Stimulated activated CD8-positive, alpha-beta memory T cell treated with anti-CD3 and anti-CD28 coated beads, Interleukin-15, amount 100 ng/mL, for 48 hours (primary cell): ENCODE measurements at regions not wholly inside any gene's neighbourhood (a gene's known extent, or its start where the extent isn't known, plus 50 kb on each side); places are given as distances from the start of the nearest gene placed in this dataset.

Experiments used
- DNase-seq, 2 donors: peaks; one replicate each; pipeline ENCODE4 v3.0.0-alpha.2; 2020; ENCODE audit warnings: low read depth in 2 of 2

DNA sequence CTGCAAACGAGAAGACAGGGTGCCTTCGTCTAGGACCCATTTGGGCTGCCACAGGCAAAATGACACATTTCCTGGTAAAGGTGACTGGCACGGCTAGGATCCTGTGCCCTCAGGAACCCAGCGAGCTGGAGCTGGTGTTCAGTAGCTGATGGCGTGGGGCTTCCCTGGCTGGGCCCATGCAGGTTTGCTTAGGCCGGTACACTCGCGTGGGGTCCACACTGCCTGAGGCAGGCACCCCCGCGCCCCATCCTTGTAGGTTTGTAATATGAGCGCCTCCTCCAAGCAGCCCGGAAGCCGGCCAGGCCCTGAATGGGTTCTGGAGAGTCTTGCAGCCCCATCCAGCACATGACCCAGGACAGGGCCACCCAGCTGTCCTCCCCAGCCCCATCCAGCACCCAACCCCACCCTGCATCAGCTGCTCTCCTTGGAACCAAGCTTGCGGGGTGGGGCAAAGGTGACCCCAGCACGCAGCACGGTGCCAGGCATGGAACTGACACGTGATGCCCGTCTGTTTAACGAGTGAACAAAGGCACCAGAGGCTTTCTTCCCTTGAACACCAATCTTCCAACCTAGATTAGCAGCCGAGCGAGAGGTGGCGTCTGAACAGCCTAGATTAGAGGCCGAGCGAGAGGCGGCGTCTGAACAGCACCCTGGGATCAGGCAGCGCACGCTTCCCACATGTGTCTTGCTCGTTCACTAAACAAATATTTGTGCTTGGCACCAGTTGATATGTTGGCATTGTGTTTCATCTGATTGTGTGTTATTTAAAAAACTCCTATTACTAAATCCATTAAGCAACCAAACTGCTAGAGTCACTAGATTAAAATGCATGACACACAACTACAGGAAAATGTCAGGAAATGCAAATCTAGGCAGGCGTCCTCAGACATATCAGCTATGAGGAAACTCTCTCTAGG, 112.1 kb downstream of the DLL1 start:
- no peak for DNase-seq

DNA sequence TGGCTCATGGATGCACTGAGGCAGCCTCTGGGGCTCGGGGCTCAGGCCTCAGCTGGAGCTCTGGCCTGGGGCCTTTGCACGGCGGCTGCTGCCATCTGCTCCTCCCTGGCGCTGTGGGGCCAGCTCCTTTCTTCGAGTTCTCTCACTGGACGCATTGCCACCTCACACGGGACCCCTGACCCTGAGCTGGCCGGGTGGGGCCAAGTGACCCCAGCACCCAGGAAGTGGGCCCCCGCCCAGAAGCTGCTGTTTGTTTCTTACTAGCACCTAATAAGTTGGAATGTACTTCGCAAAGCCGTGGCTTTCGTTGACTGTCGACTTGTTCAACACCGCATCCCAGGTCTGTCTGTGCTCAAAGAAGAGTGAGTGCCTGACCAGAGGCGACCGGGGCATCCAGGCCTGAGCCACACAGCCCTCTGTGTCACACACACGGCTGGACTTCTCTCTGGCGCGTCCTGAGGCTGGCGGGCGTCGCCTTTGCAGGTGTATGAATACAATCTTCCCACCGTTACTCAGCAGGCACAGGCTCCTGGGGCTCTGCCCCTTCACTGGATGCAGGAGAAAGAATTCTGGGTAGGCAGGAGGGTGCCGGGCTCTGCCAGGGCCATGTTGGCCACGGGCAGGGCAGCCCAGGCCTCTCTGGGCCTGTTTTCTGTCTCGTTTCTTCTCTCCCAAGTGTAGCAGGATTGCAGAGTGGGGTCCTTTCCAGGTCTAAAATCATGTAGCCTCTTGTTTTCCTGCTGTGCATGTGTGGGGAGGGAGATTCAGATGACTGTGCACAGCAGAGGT, 112.9 kb downstream of the DLL1 start:
- DNase-seq, result no peak

DNA sequence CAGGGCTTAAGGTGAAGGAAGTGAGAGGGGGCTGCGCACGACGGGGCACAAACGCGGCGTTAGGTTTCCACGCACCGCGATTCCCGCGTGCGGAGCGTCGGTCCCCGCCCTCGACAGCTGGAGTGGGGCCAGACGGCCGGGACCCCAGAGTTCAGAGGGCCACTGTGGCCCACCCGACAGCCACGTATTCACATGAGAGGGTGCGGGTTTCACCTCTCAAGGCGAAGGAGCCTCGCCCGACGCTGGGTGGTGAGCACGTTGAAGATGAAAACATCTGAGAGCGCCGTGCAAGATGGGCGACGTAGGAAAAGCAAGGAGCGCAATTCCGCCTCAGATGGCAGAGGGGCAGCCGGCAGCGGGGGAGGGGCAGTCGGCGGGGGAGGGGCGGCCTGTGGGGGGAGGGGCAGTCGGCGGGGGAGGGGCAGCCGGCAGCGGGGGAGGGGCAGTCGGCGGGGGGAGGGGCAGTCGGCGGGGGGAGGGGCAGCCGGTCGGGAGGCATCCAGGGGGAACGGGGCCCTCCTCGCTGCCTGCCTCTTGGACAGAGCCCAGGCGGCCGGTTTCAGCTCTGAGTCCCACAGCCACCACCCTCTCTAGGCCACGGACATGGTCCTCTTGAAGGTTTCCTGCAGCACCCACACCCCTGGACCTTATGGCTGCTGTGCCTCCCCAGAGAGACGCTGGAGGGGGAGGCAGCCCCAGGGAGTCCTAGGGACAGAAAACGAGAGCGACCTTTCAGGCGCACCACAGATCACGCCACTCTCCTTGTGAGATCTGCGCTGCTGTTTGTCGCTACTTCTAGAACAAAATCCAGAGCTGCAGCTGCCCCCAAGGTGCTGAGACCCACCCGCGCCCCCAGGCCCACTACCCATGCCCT, 113.7 kb downstream of the DLL1 start:
- no peak for DNase-seq

DNA sequence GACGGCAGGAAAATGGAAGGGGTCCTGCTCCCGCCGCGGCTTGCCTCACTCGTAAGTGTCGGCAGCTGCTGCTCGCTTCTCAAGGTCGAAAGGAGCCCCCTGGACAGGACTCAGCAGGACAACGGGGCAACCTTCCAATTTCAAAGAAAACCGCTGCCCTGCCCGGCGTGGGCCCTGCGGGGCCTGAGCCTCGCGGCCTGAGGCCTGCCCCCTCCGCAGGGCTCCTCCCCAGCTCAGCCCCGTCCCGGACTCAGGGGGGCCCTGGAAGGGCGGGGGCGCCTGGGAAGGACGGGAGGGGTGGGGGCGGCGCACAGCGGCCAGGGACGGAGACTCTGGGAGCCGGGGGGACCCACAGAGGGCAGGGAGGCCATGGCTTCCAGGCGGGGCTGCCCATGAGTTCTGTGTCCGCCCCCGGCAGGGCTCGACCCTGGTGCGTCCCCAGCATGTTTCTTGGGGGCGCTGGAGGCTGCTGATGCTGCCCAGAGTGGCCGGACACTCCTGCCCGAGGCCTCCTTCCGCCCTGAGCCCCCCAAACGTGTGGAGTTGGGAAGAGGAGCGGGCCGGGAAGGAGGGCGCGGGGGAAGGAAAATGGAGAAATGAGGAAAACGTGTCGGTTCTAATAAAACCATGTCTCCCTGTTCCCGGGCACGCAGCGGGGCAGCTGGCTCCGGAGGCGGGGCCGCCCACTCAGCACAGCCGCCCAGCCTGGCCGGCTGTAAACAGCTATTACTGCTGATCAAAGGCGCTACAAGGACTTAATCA, 114.6 kb downstream of the DLL1 start:
- no peak for DNase-seq

DNA sequence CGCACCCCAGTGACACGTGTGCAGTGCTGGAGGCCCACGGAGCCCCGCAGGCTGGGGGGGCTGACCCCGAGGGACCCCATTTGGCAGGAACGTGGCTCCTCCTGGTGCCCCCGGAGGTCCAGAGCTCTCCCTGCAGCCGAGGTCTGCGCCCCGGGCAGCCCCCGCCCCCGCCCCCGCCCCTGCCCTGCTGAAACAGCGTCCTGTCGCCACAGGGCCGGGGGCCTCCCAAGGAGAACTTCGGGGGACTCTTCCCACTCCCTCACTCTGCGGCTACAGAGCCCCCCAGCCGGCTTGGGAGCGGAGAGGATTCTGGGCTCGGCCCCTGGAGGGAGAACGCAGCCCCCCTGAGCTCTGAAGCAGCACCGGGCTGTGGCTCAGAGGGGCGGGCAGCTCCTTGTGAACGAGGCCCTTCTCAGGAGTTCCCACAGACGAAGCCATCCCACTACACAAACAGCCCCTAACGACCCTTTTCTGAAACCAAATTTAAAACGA, 115.2 kb downstream of the DLL1 start:
- DNase-seq, result no peak

DNA sequence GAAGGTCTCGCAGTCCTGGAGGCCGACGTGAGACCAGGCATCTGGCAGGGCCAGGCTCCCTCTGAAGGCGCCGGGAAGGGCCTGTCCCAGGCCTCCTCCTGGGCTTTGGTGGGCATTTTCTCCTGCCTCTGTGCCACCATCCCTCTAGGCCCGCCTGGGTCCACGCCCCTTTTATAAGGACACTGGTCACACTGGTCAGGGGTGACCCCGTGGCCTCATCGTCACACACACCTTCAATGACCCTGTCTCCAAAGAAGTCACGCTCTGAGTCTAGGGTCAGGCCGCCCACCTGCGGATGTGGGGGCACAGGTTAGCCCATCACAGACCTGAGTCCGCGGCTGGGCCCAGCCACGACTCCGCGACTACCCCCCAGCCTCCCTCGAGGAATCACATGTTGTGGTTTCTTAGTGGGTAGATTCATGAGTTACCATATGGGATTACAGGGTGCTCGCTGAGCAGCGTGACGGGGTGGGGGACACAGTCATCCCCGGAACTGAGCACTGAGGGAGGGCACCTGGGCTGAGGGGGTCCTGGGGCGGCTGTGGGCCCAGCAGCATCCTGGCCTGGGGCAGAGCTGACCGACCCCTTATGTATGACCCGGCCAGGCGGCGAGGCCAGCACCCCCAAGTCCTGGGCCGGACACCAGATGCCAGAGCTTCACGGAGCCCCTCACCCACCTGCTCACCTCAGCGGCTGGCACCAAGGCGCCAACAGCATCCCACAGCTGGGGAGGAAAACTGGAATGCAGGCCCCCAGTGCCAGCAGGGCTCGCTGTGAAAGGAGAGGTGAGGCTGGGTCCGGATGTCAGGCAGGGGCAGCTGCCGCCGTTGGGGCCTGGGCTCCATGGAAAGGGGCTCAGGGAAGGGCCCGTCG, 115.9 kb downstream of the DLL1 start:
- no peak for DNase-seq

DNA sequence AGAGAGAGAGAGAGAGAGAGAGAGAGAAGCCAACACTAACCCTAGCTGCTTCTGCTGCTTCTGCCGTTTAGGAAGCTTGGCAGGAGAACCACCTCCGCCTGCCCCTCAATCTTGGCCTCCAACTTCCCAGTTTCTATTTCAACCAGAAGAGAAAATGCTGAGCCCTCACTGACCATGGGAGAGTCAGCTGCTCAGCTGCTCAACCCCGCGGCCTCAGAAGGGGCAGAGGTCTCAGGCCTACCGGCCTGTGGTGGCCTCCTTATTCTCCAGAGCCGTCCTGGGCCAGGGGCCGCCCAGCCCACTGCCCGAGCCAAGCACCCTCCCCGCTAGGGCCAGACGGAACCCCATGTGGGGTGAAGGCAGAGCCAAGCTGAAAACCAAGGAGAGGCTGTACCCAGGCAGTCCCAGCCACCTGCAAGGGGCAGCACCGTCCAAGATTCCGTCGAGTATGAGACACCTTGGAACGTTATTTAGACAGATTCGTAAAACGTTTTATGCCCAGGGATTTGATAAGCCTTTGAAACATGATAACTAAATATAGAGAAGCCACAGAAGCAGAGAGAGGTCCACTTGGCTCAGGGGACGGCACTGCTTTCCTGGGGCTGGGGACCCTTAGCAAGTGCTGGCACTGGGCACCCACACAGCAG, 116.6 kb downstream of the DLL1 start:
- no peak for DNase-seq

DNA sequence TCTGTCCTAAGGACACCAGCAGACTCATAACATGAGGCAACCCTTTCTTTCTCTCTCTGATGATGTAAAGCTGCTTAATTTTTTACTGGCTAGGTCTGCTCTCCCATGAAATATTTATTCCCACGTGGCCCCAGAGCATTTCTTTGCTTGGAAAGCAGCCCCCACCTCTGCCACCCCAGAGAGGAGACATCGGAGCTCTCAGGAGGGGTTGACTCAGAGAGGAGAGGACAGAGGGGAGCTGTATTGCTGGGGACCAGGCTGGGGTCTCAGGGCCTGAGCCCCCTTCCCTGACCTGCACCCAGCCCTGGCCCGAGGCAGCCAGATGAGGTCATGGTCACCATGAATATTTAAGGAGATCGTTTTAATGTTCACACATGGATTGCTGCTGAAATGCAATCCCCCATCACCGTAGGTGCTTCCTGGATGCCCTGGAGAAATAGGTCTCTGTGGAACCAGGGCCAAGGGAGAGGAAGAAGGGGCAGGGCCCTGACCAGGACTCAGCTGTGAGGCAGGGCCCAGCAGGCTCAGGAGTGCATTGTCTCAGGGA, 117.5 kb downstream of the DLL1 start:
- no peak for DNase-seq

DNA sequence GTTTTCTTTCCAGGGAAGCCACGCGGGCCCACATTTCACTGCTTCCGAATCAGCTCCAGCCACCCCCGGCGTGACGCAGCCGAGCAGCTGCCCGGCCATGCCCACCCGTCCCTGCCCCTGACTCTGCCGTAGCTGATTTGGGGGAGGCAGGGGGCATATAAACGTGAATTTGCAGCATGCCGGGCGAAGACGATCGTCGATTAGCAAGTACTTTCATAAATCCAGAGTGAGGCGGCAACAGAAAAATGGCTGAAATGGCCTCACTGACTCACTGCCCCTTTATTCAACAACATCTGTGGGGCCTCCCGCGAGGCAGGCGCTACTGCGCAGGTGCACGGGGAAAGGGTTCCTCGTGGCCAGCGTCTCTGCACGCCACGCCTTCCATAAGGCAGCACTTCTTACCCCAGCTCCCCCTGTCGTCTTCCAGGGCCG, 118.0 kb downstream of the DLL1 start:
- DNase-seq, result no peak

DNA sequence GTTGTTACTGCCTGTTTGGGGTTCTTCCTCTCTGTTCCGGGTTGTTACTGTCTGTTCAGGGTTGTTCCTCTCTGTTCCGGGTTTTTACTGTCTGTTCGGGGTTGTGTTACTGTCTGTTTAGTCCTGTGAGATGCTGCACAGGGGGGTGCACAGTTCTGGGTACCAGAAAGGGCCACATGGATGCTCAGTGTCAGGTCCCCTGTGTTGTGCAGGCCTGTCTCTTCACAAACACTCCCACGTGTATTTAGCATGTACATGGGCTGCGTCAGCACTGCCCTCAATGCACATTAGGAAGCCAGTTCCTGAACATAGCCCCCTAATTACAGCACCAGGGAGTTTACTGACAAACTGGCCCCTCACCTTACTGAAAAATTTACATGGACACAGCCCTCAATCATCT, 118.5 kb downstream of the DLL1 start:
- no peak for DNase-seq

DNA sequence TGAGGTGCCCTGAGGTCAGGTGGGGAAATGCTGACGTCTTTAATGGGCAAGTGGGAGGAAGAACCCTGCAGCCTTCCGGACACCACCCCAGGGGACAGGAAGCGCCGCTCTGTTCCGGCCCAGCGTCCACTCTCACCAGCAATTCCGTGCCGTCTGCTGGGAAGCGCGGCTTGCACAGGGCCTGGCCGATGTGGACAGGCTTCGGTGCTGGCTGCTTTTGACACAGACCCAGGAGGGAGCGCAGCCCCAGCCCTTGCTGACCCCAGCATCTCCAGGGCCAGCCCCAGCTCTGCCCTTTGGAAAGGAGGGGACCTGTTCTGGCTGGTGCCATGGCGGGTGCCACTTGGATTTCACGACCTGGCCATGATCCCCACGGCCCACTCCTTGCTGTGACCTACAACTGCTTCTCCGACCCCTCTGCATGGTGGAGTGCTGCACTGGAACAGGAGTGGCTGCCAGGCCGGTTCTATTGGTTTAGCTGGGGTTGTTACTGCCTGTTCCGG, 123.2 kb downstream of the DLL1 start:
- no peak for DNase-seq

DNA sequence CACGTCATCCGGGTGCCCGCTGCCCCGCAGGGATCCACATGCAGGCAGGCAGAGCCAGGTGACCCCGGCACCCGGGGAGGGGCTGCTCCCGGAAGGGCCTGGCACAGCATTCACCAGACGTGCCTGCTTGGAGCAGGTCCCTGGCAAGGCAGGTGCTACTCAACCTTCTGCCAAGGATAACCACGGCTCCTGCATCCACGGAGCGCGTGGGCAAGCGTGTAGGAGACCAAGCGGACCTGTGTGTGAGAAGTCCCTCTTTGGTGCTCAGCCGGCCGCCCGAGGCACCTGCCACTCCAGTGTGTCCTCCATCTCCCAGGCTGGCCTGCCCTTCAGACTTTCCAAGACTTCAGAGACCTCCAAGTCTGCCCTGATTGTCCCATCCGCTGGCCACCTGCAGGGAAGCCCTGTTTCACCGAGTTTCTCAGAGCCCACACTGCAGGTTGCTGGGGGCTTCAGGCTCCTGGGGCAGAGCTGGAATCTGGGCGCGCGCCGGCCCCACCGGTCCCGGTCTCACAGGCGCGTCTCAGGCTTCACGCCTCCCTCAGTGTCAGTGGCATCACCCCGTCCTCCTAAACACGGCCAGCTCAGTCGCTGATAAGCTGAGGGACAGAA, 124.3 kb downstream of the DLL1 start:
- DNase-seq, result no peak

DNA sequence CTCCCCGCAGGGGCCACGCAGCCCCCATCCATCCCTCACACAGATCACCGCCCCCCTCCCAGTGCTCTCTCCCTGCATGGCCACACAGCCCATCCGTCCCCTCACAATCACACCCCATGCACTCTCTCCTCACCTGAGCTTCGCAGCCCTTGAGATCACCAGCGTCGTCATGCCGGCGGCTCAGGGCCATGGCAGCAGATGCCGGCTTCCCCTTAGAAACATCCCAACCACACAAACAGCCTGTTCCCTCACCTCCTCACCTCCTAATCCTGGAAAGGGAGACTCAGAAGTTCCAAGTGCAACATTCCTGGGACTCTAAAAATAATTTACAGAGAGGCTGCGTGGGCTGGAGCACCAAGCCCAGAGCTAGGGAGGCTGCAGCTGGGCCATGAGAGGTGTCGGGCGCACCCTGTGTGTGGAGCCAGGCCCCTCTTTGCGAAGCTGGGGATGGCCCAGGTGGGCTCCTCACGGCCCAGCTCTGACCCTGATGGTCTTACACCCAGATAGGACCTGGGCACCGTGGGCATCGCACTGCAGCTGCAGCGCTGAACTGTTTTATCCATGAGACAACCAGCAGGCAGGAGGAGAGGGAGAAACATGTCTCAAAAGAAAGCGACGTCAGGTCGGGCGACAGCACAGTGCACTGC, 125.3 kb downstream of the DLL1 start:
- no peak for DNase-seq

DNA sequence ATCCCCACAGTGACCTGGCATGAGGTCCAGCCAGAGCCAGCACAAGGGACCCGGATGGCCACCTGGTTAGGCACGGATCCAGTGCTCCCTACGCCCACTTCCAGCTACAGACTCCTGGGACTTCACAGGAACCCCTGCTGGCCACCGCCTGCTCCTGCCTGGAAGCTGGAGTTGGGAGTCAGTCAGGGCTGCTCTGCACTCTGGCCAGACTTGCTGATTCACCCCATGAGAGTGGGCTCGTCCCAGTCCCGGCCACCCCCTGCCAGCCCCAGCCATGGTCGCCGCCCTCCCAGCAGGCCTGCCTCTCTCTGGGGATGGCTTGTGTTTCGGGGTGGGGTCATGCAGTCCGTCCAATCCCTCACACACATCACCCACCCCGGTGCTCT, 125.8 kb downstream of the DLL1 start:
- DNase-seq, result no peak

DNA sequence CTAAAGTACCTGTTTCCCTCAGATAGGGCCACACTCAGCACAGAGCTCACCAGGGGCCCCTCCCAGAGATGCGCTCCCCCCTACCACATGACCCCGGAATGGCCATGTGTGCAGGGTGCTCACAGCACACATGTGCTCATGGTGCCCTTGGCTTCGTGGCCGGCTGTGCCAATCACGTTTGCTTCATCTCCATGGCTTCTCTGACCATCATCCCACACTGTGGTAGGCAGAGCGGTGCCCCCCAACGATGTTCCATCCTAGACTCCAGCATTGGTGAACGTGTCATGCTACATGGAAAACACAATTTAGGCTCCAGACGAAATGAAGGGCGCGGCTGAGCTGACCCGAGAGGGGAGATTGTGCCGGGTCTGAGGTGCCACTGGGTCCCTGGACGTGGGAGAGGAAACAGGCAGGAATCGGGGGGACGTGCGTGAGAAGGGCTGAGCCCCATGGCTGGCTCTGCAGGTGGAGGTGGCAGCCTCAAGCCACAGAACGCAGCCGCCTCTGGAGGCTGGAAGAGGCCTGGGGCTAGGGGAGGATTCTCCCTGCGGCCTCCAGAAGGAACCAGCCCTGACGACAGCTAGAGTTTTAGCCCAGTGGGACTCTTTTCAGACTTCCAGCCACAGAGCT, 126.5 kb downstream of the DLL1 start:
- no peak for DNase-seq

DNA sequence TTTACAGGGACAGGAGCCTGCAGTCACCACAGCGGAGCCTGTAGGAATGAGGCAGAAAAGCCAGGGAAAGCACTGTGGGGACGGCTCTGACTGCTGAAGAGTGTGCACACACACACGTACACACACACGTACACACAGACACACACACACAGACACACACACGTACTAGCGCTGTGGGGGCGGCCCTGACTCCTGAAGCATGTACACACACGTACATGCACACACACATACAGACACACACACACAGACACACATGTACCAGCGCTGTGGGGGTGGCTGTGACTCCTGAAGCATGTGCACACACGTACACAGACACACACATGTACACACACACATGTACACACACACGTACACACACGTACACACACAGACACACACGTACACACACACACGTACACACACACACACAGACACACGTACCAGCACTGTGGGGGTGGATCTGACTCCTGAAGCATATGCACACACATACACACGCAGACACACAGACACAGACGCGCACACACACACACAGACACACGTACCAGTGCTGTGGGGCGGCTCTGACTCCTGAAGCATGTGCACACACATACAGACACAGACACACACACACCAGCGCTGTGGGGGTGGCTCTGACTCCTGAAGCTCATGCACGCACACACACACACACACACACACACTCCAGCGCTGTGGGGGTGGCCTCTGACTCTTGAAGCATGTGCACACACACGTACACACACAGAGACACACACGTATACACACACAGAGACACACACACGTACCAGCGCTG, 127.3 kb downstream of the DLL1 start:
- no peak for DNase-seq
